Heart right ventricle (tissue), 16 donors: ENCODE measurements at regions not wholly inside any gene's neighbourhood (a gene's known extent, or its start where the extent isn't known, plus 50 kb on each side); places are given as distances from the start of the nearest gene placed in this dataset.

ENCODE experiments used
- ATAC-seq, 8 donors: fragments of 200-7000 bp; cut with Tn5 transposase; one replicate each; pipeline ENCODE4 v1.9.1; 2020; ENCODE audit warnings: mild to moderate bottlenecking in 8 of 8, moderate library complexity in 8 of 8, moderate number of reproducible peaks in 1 of 8
- DNase-seq, 2 donors: peaks; one replicate each; pipeline ENCODE4 v3.0.0-alpha.2; 2020
- H3K27ac ChIP-seq, 10 donors: fragments of 200-600 bp; sonication (generic) in 2 of 10; one replicate each; pipeline versions ENCODE4 v1.5.0 to v1.8.0; 2020 to 2022; ENCODE audit warnings: mild to moderate bottlenecking in 3 of 10
- H3K27me3 ChIP-seq, 7 donors: fragments of 200-600 bp; one replicate each; pipeline ENCODE4 v1.8.0; 2021 to 2022; ENCODE audit warnings: mild to moderate bottlenecking in 2 of 7
- H3K36me3 ChIP-seq, 9 donors: fragments of 200-600 bp; sonication (generic) in 1 of 9; one replicate each; pipeline versions ENCODE4 v1.5.0 to v1.8.0; 2020 to 2022; ENCODE audit warnings: mild to moderate bottlenecking in 2 of 9
- H3K4me1 ChIP-seq, 9 donors: fragments of 200-600 bp; sonication (generic) in 1 of 9; one replicate each; pipeline versions ENCODE4 v1.5.0 to v1.8.0; 2020 to 2022; ENCODE audit warnings: mild to moderate bottlenecking in 4 of 9
- H3K4me3 ChIP-seq, 10 donors: fragments of 200-600 bp; sonication (generic) in 2 of 10; one replicate each; pipeline versions ENCODE4 v1.5.0 to v1.8.0; 2020 to 2022; ENCODE audit warnings: mild to moderate bottlenecking in 7 of 10, moderate library complexity in 2 of 10
- H3K9me3 ChIP-seq, 11 donors: fragments of 200-600 bp in 10 of 11; sonication (generic) in 2 of 11; one replicate each; pipeline versions ENCODE4 v1.5.0 to v1.8.0; 2013 to 2022; ENCODE audit warnings: mild to moderate bottlenecking in 2 of 11, control low read depth in 1 of 11, moderate library complexity in 1 of 11
- CTCF ChIP-seq, 9 donors: fragments of 200-600 bp; sonication (generic) in 2 of 9; IDR thresholded peaks; one replicate each; pipeline versions ENCODE4 v1.5.0 to v1.8.0; 2021 to 2022; ENCODE audit warnings: antibody characterized with exemption in 9 of 9, mild to moderate bottlenecking in 5 of 9, moderate library complexity in 1 of 9
- WGBS, 2 donors: extraction: QIAGEN DNeasy Blood & Tissue Kit; methylation state at CpG; one replicate each; pipeline ENCODE4 v1.1.7; 2013; ENCODE audit warnings: inconsistent platforms in 1 of 2; 5-methylcytosine and 5-hydroxymethylcytosine counted together
- intact Hi-C, 10 donors: fragments of 100-400 bp; cut with DNase I; formaldehyde crosslinking; loops; one replicate each; pipeline versions ENCODE4 v1.11.1 to v1.14.2; 2022
- donor health status: Arrhythmogenic right ventricular cardiomyopathy.
- donor health status: ischemic (EF 13 %, LVEDD 7.1; RV severe dilation, severe dysfunction).
- donor health status: healthy with polysubstance abuse.
- donor health status: DM: no; HTN: yes; CAD: no.
- donor health status: DM: no; HTN: no; CAD: no.
- donor health status: ischemic (EF 25% LVEDD 6.9; RV normal size, moderate dysfunction).
- donor health status: ischemic (EF 25% LVEDD 5.7; RV mildly dilated, moderate dysfunction).
- donor health status: healthy.
- donor health status: DM: yes; HTN: yes; CAD: no.
- donor health status: Ischemic cardiomyopathy.
- donor health status: ischemic (EF 35%, LVEDD 5.7; RV mildly dilated, moderate dysfunction).
- donor health status: nonischemic (EF 11% LVEDD 7.7; RV severe dilation, severe dysfunction).
- donor health status: DM: yes; HTN: yes; CAD: no.
- donor health status: PGD.
- donor health status: ischemic (EF 29% LVEDD 5.4; RV normal size, mild dysfunction).
- donor health status: nonischemic (EF 23%, LVEDD 6.1; RV moderate dilation, normal function).

GRCh38 chr12:126742241-126742641 is 1524.7 kb upstream of the TMEM132C start:
- DNase-seq, result no peak
- Histone ChIP-seq H3K4me3 (no peak overlapping the region), H3K36me3 (no peaks in the 10 kb centered on the region), H3K4me1 (no peaks in the 10 kb centered on the region), H3K27ac (no peak overlapping the region), H3K9me3 (no peaks in the 10 kb centered on the region), H3K27me3 (peaks cover 0 to 9% (median 0%) of the 10 kb centered on the region in 7 donors)
- intact Hi-C loops, result loop anchor here in 6 of 10 donors (10.0 kb wide), 2 partner anchors 1207 to 1557 kb away; partner anchors contain the start of gene TMEM132B (in 3 of the 6)
- WGBS, 2 donors, result 79 to 86% methylated on average over 9 of the region's 9 CpGs
- ATAC-seq, result no peak
- no peak for TF ChIP-seq CTCF (IDR thresholded peaks at IDR 0.05)

GRCh38 chr12:126747530-126748149 is 1519.3 kb upstream of the TMEM132C start:
- Histone ChIP-seq H3K4me3 (no peak overlapping the region), H3K27me3 (peaks cover 0 to 15% (median 3%) of the 10 kb centered on the region in 7 donors), H3K4me1 (no peaks in the 10 kb centered on the region), H3K9me3 (no peaks in the 10 kb centered on the region), H3K27ac (no peak overlapping the region), H3K36me3 (no peaks in the 10 kb centered on the region)
- DNase-seq (peak; percentile 17 to 43), ATAC-seq (peak in 1 of 8 donors; percentile 55)
- intact Hi-C loops, result loop anchor here in 7 of 10 donors (2.0 to 10.0 kb wide), 6 partner anchors 1213 to 1565 kb away; partner anchors contain the start of gene TMEM132B (in 3 of the 7)
- TF ChIP-seq CTCF (IDR thresholded peaks at IDR 0.05), result peak; percentile 77 to 94 (median 89)
- WGBS, 2 donors, result 46 to 47% methylated on average over 11 of the region's 11 CpGs

- TF ChIP-seq CTCF (IDR thresholded peaks at IDR 0.05), result no peak
- Histone ChIP-seq H3K4me1 (no peaks in the 10 kb centered on the region), H3K4me3 (no peak overlapping the region), H3K9me3 (no peaks in the 10 kb centered on the region), H3K27me3 (peaks cover 0 to 15% (median 7%) of the 10 kb centered on the region in 7 donors), H3K36me3 (no peaks in the 10 kb centered on the region), H3K27ac (no peak overlapping the region)
- WGBS, 2 donors, result 70 to 77% methylated on average over 4 of the region's 4 CpGs
- DNase-seq (no peak), ATAC-seq (no peak)
- intact Hi-C loops, result no loop called here
Measured at GRCh38 chr12:126752021-126752420, 1514.9 kb upstream of the TMEM132C start.

GRCh38 chr12:126757326-126757725 is 1509.6 kb upstream of the TMEM132C start:
- Histone ChIP-seq H3K4me1 (no peaks in the 10 kb centered on the region), H3K4me3 (no peak overlapping the region), H3K27me3 (peaks cover 0 to 13% (median 0%) of the 10 kb centered on the region in 7 donors), H3K9me3 (peaks cover 0 to 7% (median 0%) of the 10 kb centered on the region in 11 donors), H3K27ac (no peak overlapping the region), H3K36me3 (no peaks in the 10 kb centered on the region)
- intact Hi-C loops, result no loop called here
- 63 to 64% methylated on average over 2 of the region's 2 CpGs for WGBS, 2 donors
- no peak for ATAC-seq
- no peak for TF ChIP-seq CTCF (IDR thresholded peaks at IDR 0.05)
- DNase-seq, result no peak
